ENCODE measurements at regions not wholly inside any gene's neighbourhood (a gene's known extent, or its start where the extent isn't known, plus 50 kb on each side); places are given as distances from the start of the nearest gene placed in this dataset.
"Not testable (repeated sequence)": the region's sequence is repeated elsewhere in the genome, so short reads cannot be mapped to it uniquely, and the experiment has no call there.

- no peak for DNase-seq (ENCODE audit: low spot score)
Observed at GRCh38 chr2:88860421-88861075, 169.1 kb downstream of the RPIA start.

DNA sequence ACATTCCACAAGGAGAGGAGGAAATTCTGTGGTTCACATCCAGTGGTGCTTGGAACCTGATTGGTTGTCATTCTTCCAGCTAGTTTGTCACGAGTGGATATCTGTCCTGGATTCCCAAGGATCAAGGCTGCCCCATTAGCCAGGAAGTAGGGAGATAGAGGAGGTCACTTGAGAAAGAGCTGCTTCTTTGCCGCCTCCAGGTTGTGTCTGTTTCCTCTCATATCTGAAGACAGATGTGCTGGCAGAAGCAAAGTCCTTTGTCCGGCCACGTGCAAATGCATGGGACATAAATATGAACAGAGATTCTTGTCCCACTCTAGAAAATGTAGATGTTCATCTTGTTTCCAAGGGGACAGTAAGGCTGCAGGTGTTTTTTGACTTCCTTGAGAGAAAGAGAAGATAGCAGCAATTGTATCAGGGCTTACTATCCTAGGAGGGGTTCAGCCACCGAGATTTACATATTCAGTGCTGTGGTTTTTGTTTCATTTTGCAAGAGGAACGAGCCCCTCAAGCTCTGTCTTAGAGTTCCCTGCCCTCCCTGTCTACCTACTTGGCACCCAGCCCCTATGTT is 174.4 kb downstream of the RPIA start:
- no peak for DNase-seq (ENCODE audit: low spot score)

GRCh38 chr2:88866756-88867155 is 175.3 kb downstream of the RPIA start:
- peak; percentile 36 for DNase-seq (ENCODE audit: low spot score)

- DNase-seq (ENCODE audit: low spot score) = no peak
Observed at GRCh38 chr2:88868861-88869260, 177.4 kb downstream of the RPIA start.

GRCh38 chr2:88870267-88870839 is 178.9 kb downstream of the RPIA start:
- DNase-seq (ENCODE audit: low spot score) = no peak

DNA sequence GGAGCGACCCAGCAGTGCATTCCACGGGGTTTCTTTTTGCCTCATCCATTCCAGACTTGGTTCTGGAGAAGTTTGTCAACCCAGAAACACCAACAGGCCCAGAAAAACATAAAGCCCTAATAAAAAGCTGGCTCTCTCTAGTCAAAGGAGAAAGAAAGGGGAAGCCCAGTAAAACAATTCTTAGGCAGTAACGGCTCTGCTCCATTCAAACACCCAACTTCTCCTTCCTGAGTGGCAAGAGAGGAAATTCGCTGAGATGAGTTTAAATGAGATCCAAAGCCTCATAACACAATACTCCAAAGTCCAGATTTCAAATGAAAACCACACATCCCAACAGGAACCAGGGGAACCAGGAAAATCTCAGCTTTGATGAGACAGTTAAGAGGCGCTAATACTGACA is 179.9 kb downstream of the RPIA start:
- DNase-seq (ENCODE audit: low spot score) = peak; percentile 27

DNA sequence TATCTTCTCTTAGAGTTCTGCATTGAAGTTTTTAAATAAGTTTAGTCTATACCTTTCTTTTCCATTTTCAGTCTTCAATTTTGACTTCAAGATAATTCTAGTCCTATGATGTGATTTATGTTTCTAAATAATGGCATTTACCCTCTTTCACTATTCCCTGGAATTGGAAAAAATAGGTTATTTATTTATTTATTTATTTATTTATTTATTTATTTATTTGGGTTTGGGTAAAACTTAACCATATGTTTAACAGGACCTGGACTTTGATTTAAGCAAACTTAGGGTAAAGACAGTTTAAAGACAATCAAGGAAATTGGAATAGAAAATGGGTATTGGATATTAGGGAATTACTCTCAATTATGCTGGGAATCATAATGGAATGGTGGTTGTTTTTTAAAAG is 182.1 kb downstream of the RPIA start:
- no peak for DNase-seq (ENCODE audit: low spot score)

DNA sequence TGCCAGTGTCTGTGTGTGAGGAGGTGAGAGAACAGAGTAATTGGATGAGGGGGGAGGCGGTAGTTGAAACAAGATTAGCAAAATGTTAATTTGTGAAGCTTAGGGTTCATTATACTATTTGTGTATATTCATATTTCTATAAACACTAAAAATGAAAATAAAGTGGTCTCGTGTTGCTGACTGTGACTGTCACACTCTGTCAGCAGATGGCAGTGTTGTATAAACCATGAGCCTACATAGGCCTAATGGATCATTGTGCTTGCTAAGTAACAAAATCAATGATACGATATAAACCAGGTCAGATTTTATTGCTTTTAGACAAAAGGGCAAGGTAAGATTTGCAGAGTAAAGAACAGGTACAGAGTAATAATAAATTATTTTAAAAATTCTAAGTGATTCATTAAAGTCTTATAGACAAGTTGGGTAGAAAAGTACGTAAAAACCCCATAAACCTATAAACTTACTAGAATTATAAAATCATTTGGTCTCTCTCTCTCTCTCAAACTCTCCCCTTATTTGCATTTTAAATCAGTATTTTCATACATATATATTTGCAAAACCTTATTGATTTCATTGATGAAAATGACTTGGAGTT is 182.7 kb downstream of the RPIA start:
- peak; percentile 55 for DNase-seq (ENCODE audit: low spot score)

DNA sequence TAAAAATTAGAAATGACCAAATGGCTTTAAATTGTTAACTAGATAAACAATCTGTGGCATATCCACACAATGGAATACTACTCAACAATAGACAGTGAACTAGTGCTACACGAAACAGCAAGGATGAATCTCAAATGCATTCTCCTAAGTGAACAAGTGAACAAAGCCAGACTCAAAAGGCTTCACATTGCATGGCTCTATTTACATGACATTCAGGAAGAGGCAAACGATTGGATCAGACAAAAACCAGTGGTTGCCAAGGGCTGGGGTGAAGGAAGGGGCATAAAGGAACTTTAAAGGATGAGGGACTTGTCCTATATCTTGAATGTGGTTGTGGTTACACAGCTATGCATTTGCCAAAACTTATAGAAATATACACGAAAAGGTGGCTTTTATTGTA is 184.3 kb downstream of the RPIA start:
- DNase-seq (ENCODE audit: low spot score) = no peak

- DNase-seq (ENCODE audit: low spot score) = peak; percentile 66
Observed at GRCh38 chr2:88880441-88880953, 189.0 kb downstream of the RPIA start.

- no peak for DNase-seq (ENCODE audit: low spot score)
Observed at GRCh38 chr2:88885275-88885674, 193.8 kb downstream of the RPIA start.

DNA sequence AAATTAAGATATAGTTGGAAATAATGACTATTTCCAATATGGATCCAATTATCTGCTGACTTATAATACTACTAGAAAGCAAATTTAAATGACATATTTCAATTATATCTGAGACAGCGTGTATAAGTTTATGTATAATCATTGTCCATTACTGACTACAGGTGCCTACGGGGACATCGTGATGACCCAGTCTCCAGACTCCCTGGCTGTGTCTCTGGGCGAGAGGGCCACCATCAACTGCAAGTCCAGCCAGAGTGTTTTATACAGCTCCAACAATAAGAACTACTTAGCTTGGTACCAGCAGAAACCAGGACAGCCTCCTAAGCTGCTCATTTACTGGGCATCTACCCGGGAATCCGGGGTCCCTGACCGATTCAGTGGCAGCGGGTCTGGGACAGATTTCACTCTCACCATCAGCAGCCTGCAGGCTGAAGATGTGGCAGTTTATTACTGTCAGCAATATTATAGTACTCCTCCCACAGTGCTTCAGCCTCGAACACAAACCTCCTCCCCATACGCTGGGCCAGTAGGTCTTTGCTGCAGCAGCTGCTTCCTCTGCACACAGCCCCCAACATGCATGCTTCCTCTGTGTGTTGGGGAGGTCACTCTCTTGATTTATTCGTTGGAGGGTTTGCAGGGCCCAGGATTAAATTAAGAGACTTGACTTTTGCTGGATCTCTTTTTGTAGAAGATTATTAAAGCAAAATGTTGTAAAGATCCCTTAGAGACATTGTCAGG is 194.4 kb downstream of the RPIA start:
- no peak for DNase-seq (ENCODE audit: low spot score)

DNA sequence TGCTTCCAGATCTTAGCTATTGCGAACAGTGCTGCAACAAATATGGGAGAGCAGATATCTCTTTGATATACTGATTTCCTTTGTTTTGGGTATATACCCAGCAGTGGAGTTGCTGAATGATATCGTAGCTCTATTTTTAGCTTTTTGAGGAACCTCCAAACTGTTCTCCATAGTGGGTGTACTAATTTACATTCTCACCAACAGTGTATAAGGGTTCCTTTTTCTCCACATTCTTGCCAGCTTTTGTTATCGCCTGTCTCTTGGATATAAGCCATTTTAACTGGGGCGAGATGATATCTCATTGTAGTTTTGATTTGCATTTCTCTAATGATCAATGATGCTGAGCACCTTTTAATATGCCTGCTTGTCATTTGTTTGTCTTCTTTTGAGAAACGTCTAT is 196.0 kb downstream of the RPIA start:
- DNase-seq (ENCODE audit: low spot score) = not testable (repeated sequence)

GRCh38 chr2:88892207-88892606 is 200.7 kb downstream of the RPIA start:
- no peak for DNase-seq (ENCODE audit: low spot score)

GRCh38 chr2:88892788-88893187 is 201.3 kb downstream of the RPIA start:
- no peak for DNase-seq (ENCODE audit: low spot score)

DNA sequence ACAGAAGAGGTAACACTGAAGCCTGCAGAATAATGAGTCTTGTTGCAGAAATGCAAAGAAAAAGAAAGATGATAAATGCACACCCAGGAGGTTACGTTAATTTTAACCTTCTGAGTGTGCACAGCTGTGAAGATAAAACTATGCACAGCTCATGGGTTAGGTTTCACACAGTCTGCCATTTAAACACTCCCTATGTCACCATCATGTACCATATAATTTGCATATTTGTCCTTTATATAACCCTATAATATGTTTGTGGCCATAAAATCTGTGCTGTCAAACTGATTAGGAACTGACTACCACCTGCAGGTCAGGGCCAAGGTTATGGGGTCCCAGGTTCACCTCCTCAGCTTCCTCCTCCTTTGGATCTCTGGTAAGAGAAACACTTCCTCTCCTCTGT is 205.5 kb downstream of the RPIA start:
- no peak for DNase-seq (ENCODE audit: low spot score)

DNA sequence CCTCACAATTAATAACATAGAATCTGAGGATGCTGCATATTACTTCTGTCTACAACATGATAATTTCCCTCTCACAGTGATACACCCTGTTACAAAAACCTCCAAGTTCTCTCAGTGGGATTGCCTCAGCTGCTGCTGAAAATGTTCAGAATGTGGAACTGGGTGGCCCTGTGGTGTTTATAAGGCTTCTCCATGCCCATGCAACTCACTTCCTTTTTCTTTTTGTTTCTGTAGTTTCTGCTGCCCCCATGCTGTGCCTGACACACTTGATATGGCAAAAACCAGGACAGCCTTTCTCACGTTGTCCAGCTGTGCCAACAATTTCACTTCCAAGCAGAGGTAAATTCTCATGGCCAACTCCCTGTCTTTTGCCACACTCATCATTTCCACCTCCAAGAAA is 206.2 kb downstream of the RPIA start:
- DNase-seq (ENCODE audit: low spot score) = peak; percentile 32

GRCh38 chr2:88903749-88904353 is 212.4 kb downstream of the RPIA start:
- DNase-seq (ENCODE audit: low spot score) = peak; percentile 18

- no peak for DNase-seq (ENCODE audit: low spot score)
Observed at GRCh38 chr2:88913280-88913679, 221.8 kb downstream of the RPIA start.

- no peak for DNase-seq (ENCODE audit: low spot score)
Observed at GRCh38 chr2:88919087-88919738, 227.7 kb downstream of the RPIA start.

GRCh38 chr2:88920399-88920798 is 228.9 kb downstream of the RPIA start:
- not testable (repeated sequence) for DNase-seq (ENCODE audit: low spot score)

- no peak for DNase-seq (ENCODE audit: low spot score)
Observed at GRCh38 chr2:88924533-88924932, 233.1 kb downstream of the RPIA start.
